ENCODE measurements at regions not wholly inside any gene's neighbourhood (a gene's known extent, or its start where the extent isn't known, plus 50 kb on each side); places are given as distances from the start of the nearest gene placed in this dataset.

DNA sequence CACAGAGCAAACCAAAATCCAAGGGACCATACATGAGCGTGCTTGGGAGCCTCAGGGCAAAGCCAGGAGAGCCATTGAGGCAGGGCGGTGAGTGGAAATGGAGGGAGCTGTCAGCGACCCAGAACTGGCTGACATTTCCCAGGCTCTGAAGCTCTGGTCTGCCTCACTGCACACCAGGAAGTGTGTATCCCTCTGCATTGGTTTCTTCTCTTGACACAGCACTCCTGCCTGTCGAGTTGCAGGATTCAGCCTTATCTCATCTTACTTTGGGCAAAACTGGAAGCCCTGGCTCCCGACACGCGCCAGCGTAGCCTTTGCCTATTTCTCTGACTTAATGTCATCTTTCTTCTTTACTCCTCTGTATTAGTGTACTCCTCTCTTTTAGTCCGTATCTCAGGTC lies 144.7 kb upstream of the HS3ST3A1 start:
- no peak overlapping the region for H3K4me2 ChIP-seq (replicated peaks; ENCODE audit: low read depth, low read length, poor library complexity, severe bottlenecking)
- TF ChIP-seq, protein P1, sequence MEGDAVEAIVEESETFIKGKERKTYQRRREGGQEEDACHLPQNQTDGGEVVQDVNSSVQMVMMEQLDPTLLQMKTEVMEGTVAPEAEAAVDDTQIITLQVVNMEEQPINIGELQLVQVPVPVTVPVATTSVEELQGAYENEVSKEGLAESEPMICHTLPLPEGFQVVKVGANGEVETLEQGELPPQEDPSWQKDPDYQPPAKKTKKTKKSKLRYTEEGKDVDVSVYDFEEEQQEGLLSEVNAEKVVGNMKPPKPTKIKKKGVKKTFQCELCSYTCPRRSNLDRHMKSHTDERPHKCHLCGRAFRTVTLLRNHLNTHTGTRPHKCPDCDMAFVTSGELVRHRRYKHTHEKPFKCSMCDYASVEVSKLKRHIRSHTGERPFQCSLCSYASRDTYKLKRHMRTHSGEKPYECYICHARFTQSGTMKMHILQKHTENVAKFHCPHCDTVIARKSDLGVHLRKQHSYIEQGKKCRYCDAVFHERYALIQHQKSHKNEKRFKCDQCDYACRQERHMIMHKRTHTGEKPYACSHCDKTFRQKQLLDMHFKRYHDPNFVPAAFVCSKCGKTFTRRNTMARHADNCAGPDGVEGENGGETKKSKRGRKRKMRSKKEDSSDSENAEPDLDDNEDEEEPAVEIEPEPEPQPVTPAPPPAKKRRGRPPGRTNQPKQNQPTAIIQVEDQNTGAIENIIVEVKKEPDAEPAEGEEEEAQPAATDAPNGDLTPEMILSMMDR (IDR thresholded peaks at IDR 0.05) = no peak
- TF ChIP-seq EZH2 (IDR thresholded peaks at IDR 0.05; ENCODE audit: borderline replicate concordance, insufficient read depth, low read depth, low read length, poor library complexity, severe bottlenecking) = no peak
- no peak overlapping the region for H3K4me3 Mint-ChIP-seq
- H3K4me1 Mint-ChIP-seq = no peaks in the 10 kb centered on the region
- intact Hi-C loops (cut with micrococcal nuclease) = no loop called here
- H3K27me3 Mint-ChIP-seq = peaks cover 51% of the 10 kb centered on the region
- no peaks in the 10 kb centered on the region for H3K9me3 Mint-ChIP-seq (ENCODE audit: insufficient read depth)
- peaks cover 0 to 4% (median 2%) of the 10 kb centered on the region in 3 donors for H3K9me3 ChIP-seq (ENCODE audit: control extremely low read depth in 1 of 3, control insufficient read depth in 2 of 3, insufficient read depth in 1 of 3, low read length in 2 of 3)
- no peak overlapping the region for H3K4me3 ChIP-seq (ENCODE audit: control extremely low read depth in 1 of 5, extremely low read depth in 1 of 5, insufficient read depth in 1 of 5, low read depth in 2 of 5, low read length in 4 of 5)
- CTCF ChIA-PET = interaction anchor here (1.6 kb wide), 1 partner anchor 147 kb away, joined by 3 read pairs; no protein-coding TSS in a partner anchor
- POLR2A ChIA-PET = no interaction called here
- H3K9ac ChIP-seq (ENCODE audit: low read length) = no peak overlapping the region
- 79% methylated on average over 7 of the region's 9 CpGs for WGBS (ENCODE audit: insufficient coverage)
- no peaks in the 10 kb centered on the region for H3K4me1 ChIP-seq (ENCODE audit: control insufficient read depth in 2 of 2, insufficient read depth in 2 of 2, low read length in 2 of 2)
- H3K36me3 ChIP-seq (replicated peaks in 1 of 2; ENCODE audit: control extremely low read depth in 1 of 2, control insufficient read depth in 1 of 2, extremely low read depth in 1 of 2, insufficient read depth in 2 of 2, low read length in 1 of 2) = no peaks in the 10 kb centered on the region
- ATAC-seq (ENCODE audit: low read depth) (no peak), DNase-seq (no peak)
- H3K27ac Mint-ChIP-seq = no peak overlapping the region
- H3K27me3 ChIP-seq (replicated peaks in 1 of 4; ENCODE audit: control extremely low read depth in 1 of 4, control insufficient read depth in 3 of 4, insufficient read depth in 4 of 4, low read length in 3 of 4) = no peaks in the 10 kb centered on the region
- no peaks in the 10 kb centered on the region for H3K79me2 ChIP-seq (ENCODE audit: control insufficient read depth, insufficient read depth, low read length)
- no peak overlapping the region for H3K27ac ChIP-seq (ENCODE audit: low read length in 2 of 2)
- no peaks in the 10 kb centered on the region for H4K20me1 ChIP-seq (ENCODE audit: control insufficient read depth, insufficient read depth, low read length, poor library complexity, severe bottlenecking)
- no peak overlapping the region for H2AFZ ChIP-seq (ENCODE audit: insufficient read depth, low read depth, low read length, poor library complexity, severe bottlenecking)

DNA sequence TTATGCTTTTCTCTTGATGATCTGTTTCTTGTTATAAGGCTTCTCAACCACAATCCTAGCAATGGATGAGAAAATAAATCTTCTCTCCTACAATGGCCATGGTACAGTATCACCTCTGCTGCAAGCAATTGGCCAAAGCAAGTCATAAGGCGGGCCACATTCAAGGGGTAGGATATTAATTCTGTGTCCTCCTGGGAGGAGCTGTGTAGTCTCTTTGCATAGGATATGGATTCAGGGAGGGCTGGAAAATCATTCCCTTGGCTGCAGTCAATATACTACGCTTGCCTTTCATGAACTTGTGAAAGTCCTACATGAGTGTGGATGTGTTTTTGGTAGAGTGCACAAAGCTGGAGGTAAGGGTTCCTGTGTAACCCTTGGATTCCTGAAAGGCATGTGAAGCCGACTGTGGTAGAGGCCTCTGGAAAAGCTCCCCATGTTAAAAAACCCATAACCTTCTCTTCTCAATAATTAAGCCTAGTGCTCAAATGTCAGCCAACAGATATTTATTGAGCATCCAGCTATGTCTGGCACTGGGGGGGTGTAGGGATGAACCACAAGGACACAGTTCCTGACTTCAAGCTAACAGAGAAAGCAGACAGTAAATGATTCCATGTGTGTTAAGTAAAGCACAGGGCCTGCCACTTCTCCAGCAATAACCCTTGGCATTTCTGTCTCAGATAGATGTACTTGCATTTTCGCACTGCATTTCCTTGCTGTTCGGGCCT lies 147.6 kb upstream of the HS3ST3A1 start:
- DNase-seq (no peak), ATAC-seq (ENCODE audit: low read depth) (no peak)
- CTCF ChIA-PET = no interaction called here
- Histone ChIP-seq H3K4me3 (ENCODE audit: control extremely low read depth in 1 of 5, extremely low read depth in 1 of 5, insufficient read depth in 1 of 5, low read depth in 2 of 5, low read length in 4 of 5) (no peak overlapping the region), H3K9me3 (ENCODE audit: control extremely low read depth in 1 of 3, control insufficient read depth in 2 of 3, insufficient read depth in 1 of 3, low read length in 2 of 3) (peaks cover 0 to 4% (median 2%) of the 10 kb centered on the region in 3 donors), H3K36me3 (replicated peaks in 1 of 2; ENCODE audit: control extremely low read depth in 1 of 2, control insufficient read depth in 1 of 2, extremely low read depth in 1 of 2, insufficient read depth in 2 of 2, low read length in 1 of 2) (no peaks in the 10 kb centered on the region), H3K27me3 (replicated peaks in 1 of 4; ENCODE audit: control extremely low read depth in 1 of 4, control insufficient read depth in 3 of 4, insufficient read depth in 4 of 4, low read length in 3 of 4) (no peaks in the 10 kb centered on the region), H3K4me2 (replicated peaks; ENCODE audit: low read depth, low read length, poor library complexity, severe bottlenecking) (no peak overlapping the region), H3K27ac (ENCODE audit: low read length in 2 of 2) (no peak overlapping the region), H2AFZ (ENCODE audit: insufficient read depth, low read depth, low read length, poor library complexity, severe bottlenecking) (no peak overlapping the region), H4K20me1 (ENCODE audit: control insufficient read depth, insufficient read depth, low read length, poor library complexity, severe bottlenecking) (no peaks in the 10 kb centered on the region), H3K9ac (ENCODE audit: low read length) (no peak overlapping the region), H3K79me2 (ENCODE audit: control insufficient read depth, insufficient read depth, low read length) (no peaks in the 10 kb centered on the region), H3K4me1 (ENCODE audit: control insufficient read depth in 2 of 2, insufficient read depth in 2 of 2, low read length in 2 of 2) (no peaks in the 10 kb centered on the region)
- Mint-ChIP-seq H3K27me3 (peaks cover 46% of the 10 kb centered on the region), H3K27ac (no peak overlapping the region), H3K4me1 (no peaks in the 10 kb centered on the region), H3K9me3 (ENCODE audit: insufficient read depth) (no peaks in the 10 kb centered on the region), H3K4me3 (no peak overlapping the region)
- TF ChIP-seq, protein P1 (IDR thresholded peaks at IDR 0.05) = no peak
- TF ChIP-seq EZH2 (IDR thresholded peaks at IDR 0.05; ENCODE audit: borderline replicate concordance, insufficient read depth, low read depth, low read length, poor library complexity, severe bottlenecking) = no peak
- POLR2A ChIA-PET = no interaction called here
- intact Hi-C loops (cut with micrococcal nuclease) = no loop called here
- WGBS (ENCODE audit: insufficient coverage) = 84% methylated on average over 3 of the region's 5 CpGs

Measured in B cell (primary cell).